Mesenchymal stem cell (in vitro differentiated cells and primary cell): ENCODE measurements at regions not wholly inside any gene's neighbourhood (a gene's known extent, or its start where the extent isn't known, plus 50 kb on each side); places are given as distances from the start of the nearest gene placed in this dataset.

Experiments used
- DNase-seq: peaks from one replicate; pipeline ENCODE4 v3.0.0-alpha.2; 2013
- H2AFZ ChIP-seq: one replicate; pipeline ENCODE4 v1.6.1; 2013; ENCODE audit warnings: low read depth, mild to moderate bottlenecking, control low read depth, inconsistent platforms, low read length, moderate library complexity
- H2AK5ac ChIP-seq: 2 replicates; pipeline ENCODE4 v1.6.1; 2013; ENCODE audit warnings: low read length, moderate library complexity, mild to moderate bottlenecking, inconsistent platforms; ENCODE audit not compliant: severe bottlenecking
- H2BK120ac ChIP-seq: one replicate; pipeline ENCODE4 v1.6.1; 2013; ENCODE audit warnings: low read depth, mild to moderate bottlenecking, inconsistent platforms, low read length, moderate library complexity
- H2BK12ac ChIP-seq, 2 experiments: one replicate each; pipeline ENCODE4 v1.6.1; 2013; ENCODE audit warnings: inconsistent platforms in 2 of 2, low read length in 2 of 2, mild to moderate bottlenecking in 2 of 2, moderate library complexity in 2 of 2, control low read depth in 1 of 2
- H2BK15ac ChIP-seq: one replicate; pipeline ENCODE4 v1.6.1; 2013; ENCODE audit warnings: mild to moderate bottlenecking, low read depth, inconsistent platforms; ENCODE audit not compliant: poor library complexity, severe bottlenecking
- H2BK5ac ChIP-seq: 2 replicates; pipeline ENCODE4 v1.6.1; 2013; ENCODE audit warnings: low read depth, mild to moderate bottlenecking, low read length, control low read depth, inconsistent platforms; ENCODE audit not compliant: poor library complexity, severe bottlenecking
- H3K14ac ChIP-seq, 2 experiments: one replicate each; pipeline ENCODE4 v1.6.1; 2013; ENCODE audit warnings: inconsistent platforms in 2 of 2, low read length in 2 of 2, control low read depth in 1 of 2, mild to moderate bottlenecking in 1 of 2, moderate library complexity in 1 of 2
- H3K18ac ChIP-seq, 2 experiments: one replicate each; pipeline ENCODE4 v1.6.1; 2013; ENCODE audit warnings: inconsistent platforms in 2 of 2, low read length in 2 of 2, control low read depth in 1 of 2, low read depth in 1 of 2, mild to moderate bottlenecking in 1 of 2
- H3K23ac ChIP-seq, 2 experiments: one replicate each; pipeline ENCODE4 v1.6.1; 2013; ENCODE audit warnings: inconsistent platforms in 2 of 2, low read length in 2 of 2, mild to moderate bottlenecking in 2 of 2, moderate library complexity in 2 of 2, control low read depth in 1 of 2
- H3K27ac ChIP-seq: 2 replicates; pipeline ENCODE4 v1.5.1; 2013; ENCODE audit warnings: mild to moderate bottlenecking, moderate library complexity, low read length, control low read depth, inconsistent platforms; ENCODE audit not compliant: poor library complexity, severe bottlenecking
- H3K27me3 ChIP-seq, 2 experiments: 2 replicates each; pipeline versions ENCODE4 v1.6.1 to v1.7.0; 2013; ENCODE audit warnings: low read length in 2 of 2, mild to moderate bottlenecking in 2 of 2, moderate library complexity in 2 of 2, control low read depth in 1 of 2, inconsistent platforms in 1 of 2; ENCODE audit not compliant: control insufficient read depth in 1 of 2, insufficient read depth in 1 of 2
- H3K36me3 ChIP-seq, 2 experiments: 2 replicates each; pipeline versions ENCODE4 v1.6.1 to v1.7.0; 2013; ENCODE audit warnings: low read length in 2 of 2, control low read depth in 1 of 2, inconsistent platforms in 1 of 2, low read depth in 1 of 2, mild to moderate bottlenecking in 1 of 2; ENCODE audit not compliant: insufficient read depth in 2 of 2, control insufficient read depth in 1 of 2
- H3K4ac ChIP-seq, 2 experiments: one replicate each; pipeline ENCODE4 v1.6.1; 2013; ENCODE audit warnings: inconsistent platforms in 2 of 2, low read length in 2 of 2, mild to moderate bottlenecking in 2 of 2, moderate library complexity in 2 of 2, control low read depth in 1 of 2, low read depth in 1 of 2
- H3K4me1 ChIP-seq: 2 replicates; pipeline ENCODE4 v1.6.1; 2013; ENCODE audit warnings: low read depth, low read length, control low read depth; ENCODE audit not compliant: control insufficient read depth, insufficient read depth
- H3K4me2 ChIP-seq: 2 replicates; pipeline ENCODE4 v1.6.1; 2013; ENCODE audit warnings: low read length, mild to moderate bottlenecking, inconsistent platforms; ENCODE audit not compliant: poor library complexity, severe bottlenecking
- H3K4me3 ChIP-seq, 2 experiments: 2 replicates each; pipeline versions ENCODE4 v1.5.1 to v1.7.0; 2013; ENCODE audit warnings: low read length in 2 of 2, mild to moderate bottlenecking in 2 of 2, control low read depth in 1 of 2, low read depth in 1 of 2; ENCODE audit not compliant: insufficient read depth in 1 of 2
- H3K79me1 ChIP-seq: replicated peaks from 2 replicates; pipeline ENCODE4 v1.6.1; 2013; ENCODE audit warnings: mild to moderate bottlenecking, control low read depth, low read length, inconsistent platforms; ENCODE audit not compliant: poor library complexity, severe bottlenecking
- H3K9ac ChIP-seq: 2 replicates; pipeline ENCODE4 v1.7.0; 2013; ENCODE audit warnings: mild to moderate bottlenecking, low read length, moderate library complexity
- H3K9me3 ChIP-seq: 2 replicates; pipeline ENCODE4 v1.7.0; 2013; ENCODE audit warnings: mild to moderate bottlenecking, low read length; ENCODE audit not compliant: control insufficient read depth
- H4K8ac ChIP-seq: one replicate; pipeline ENCODE4 v1.6.1; 2013; ENCODE audit warnings: inconsistent platforms, mild to moderate bottlenecking, low read length, moderate library complexity
- H4K91ac ChIP-seq: one replicate; pipeline ENCODE4 v1.6.1; 2013; ENCODE audit warnings: mild to moderate bottlenecking, low read length, inconsistent platforms
- WGBS: methylation state at CpG from one replicate; pipeline ENCODE4 v1.1.7; 2013; ENCODE audit warnings: mixed read lengths; 5-methylcytosine and 5-hydroxymethylcytosine counted together

DNA sequence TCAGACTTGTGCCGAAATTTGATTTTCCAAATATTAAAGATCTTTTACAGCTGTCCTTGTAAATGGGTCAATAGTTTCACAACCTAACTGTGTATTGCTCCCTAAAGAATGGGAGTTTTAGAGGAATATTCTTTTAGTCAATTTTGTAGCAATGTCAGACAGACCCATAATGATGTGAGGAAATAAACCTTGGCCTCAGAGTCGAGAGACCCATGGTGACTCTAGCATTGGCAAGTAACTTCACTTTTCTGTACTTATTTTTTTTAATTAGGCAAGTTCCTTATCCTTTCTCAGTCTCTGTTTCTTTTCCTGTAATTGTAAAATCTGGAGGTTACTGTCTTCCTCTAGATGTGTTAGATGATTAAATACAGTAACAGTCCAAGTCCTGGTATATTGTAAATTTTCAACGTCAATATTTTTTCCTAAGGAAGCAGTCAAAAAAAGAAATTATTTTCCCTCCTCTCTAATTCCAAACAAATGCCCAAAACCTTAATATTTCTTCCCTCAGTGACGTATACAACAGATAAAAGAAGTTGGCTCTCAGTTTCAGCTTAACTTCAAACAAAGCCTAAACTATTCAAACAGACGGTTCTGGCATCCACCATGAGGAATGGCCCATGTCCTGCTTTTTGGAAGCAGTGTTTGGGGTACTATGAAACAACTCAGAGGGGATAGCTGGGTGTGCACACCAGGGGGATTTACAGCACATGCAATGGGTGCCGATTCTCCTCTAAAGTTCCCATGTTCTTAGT lies 466.7 kb downstream of the TNS1 start:
- Histone ChIP-seq H3K18ac (no peak overlapping the region), H2AK5ac (no peak overlapping the region), H2BK120ac (no peak overlapping the region), H3K4me1 (peaks cover 3% of the 10 kb centered on the region), H3K27ac (no peak overlapping the region), H3K14ac (no peak overlapping the region), H3K4ac (no peak overlapping the region), H3K27me3 (peaks cover 5 to 10% of the 10 kb centered on the region in 2 experiments), H3K9me3 (no peaks in the 10 kb centered on the region), H2BK12ac (no peak overlapping the region), H2BK15ac (no peak overlapping the region), H4K91ac (no peak overlapping the region), H3K4me2 (no peak overlapping the region), H3K23ac (no peak overlapping the region), H2BK5ac (no peak overlapping the region), H3K9ac (no peak overlapping the region), H3K4me3 (no peak overlapping the region), H3K36me3 (no peaks in the 10 kb centered on the region), H4K8ac (no peak overlapping the region), H3K79me1 (no peaks in the 10 kb centered on the region), H2AFZ (no peak overlapping the region)
- DNase-seq = no peak
- 89% methylated on average over 4 of the region's 6 CpGs for WGBS

DNA sequence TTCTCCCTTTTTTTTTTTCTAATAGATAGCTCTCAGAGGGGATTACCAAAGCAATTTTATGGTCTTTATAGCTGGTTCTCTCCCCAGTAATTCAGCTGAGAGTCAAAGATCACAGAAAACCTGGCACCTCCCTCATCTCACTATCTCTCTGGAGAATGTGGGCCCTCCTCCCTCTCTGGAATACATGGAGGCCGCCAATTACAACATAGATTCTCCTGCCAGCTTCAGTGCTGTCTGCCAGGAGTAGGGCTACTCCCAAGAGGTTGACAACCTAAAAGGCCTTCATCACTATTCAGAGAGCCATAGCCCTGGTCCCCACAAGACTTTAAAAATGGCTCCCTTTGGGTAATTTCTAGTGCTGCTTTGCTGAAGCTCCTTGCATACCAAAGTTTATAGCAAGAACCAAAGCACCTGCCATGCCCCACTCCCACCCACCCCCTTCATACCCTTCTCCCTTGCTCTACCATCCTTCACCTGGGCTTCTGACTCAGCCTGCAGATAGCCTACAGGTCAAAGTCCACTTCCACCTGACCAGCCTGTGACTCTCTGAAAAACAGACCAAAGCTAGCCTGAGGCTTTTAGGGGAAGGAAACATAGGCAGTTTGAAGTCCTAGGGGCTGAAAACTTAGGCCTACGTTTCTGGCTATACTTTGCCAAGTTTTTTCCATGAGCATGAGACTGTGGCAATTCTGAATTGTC lies 472.3 kb downstream of the TNS1 start:
- Histone ChIP-seq H2BK120ac (no peak overlapping the region), H3K4me2 (no peak overlapping the region), H3K14ac (no peak overlapping the region), H3K27ac (no peak overlapping the region), H2AK5ac (no peak overlapping the region), H4K91ac (no peak overlapping the region), H3K4me3 (no peak overlapping the region), H3K36me3 (no peaks in the 10 kb centered on the region), H2BK15ac (no peak overlapping the region), H3K4me1 (no peaks in the 10 kb centered on the region), H2BK12ac (no peak overlapping the region), H2AFZ (no peak overlapping the region), H2BK5ac (no peak overlapping the region), H3K79me1 (no peaks in the 10 kb centered on the region), H4K8ac (no peak overlapping the region), H3K4ac (no peak overlapping the region), H3K18ac (no peak overlapping the region), H3K27me3 (peaks cover 0 to 25% of the 10 kb centered on the region in 2 experiments), H3K23ac (no peak overlapping the region), H3K9ac (no peak overlapping the region), H3K9me3 (no peaks in the 10 kb centered on the region)
- WGBS = 84% methylated on average over 2 of the region's 2 CpGs
- DNase-seq = no peak

DNA sequence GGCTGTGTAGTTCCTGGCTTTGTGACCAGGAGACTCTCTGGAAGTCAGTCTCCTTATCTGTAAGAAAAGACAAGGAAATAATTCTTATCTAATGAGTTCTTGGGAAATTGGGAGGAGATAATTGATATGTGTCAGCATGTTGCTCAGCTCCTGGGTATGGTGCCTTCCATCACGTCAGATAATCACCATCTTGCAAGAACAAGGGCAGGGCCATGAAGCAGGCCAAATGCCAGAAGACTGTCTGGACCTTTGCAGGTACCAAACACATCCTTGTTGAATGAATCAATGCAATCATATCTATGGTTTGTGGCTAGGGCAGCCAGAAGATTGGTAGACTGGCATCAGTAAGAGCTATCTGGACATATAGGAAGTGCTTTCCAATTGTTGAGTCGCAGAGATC lies 473.5 kb downstream of the TNS1 start:
- no peaks in the 10 kb centered on the region for H3K36me3 ChIP-seq
- H2BK12ac ChIP-seq = no peak overlapping the region
- no peak overlapping the region for H3K14ac ChIP-seq
- H3K4me2 ChIP-seq = no peak overlapping the region
- H3K18ac ChIP-seq = no peak overlapping the region
- peaks cover 0 to 33% of the 10 kb centered on the region in 2 experiments for H3K27me3 ChIP-seq
- H3K79me1 ChIP-seq = no peaks in the 10 kb centered on the region
- WGBS = 98% methylated on average over 2 of the region's 2 CpGs
- H3K27ac ChIP-seq = no peak overlapping the region
- no peak overlapping the region for H2BK15ac ChIP-seq
- H3K4me3 ChIP-seq = no peak overlapping the region
- H4K8ac ChIP-seq = no peak overlapping the region
- H3K4me1 ChIP-seq = no peaks in the 10 kb centered on the region
- H2AFZ ChIP-seq = no peak overlapping the region
- no peak overlapping the region for H3K9ac ChIP-seq
- H2AK5ac ChIP-seq = no peak overlapping the region
- no peak overlapping the region for H3K4ac ChIP-seq
- H3K9me3 ChIP-seq = no peaks in the 10 kb centered on the region
- no peak for DNase-seq
- H3K23ac ChIP-seq = no peak overlapping the region
- no peak overlapping the region for H2BK120ac ChIP-seq
- H2BK5ac ChIP-seq = no peak overlapping the region
- no peak overlapping the region for H4K91ac ChIP-seq

DNA sequence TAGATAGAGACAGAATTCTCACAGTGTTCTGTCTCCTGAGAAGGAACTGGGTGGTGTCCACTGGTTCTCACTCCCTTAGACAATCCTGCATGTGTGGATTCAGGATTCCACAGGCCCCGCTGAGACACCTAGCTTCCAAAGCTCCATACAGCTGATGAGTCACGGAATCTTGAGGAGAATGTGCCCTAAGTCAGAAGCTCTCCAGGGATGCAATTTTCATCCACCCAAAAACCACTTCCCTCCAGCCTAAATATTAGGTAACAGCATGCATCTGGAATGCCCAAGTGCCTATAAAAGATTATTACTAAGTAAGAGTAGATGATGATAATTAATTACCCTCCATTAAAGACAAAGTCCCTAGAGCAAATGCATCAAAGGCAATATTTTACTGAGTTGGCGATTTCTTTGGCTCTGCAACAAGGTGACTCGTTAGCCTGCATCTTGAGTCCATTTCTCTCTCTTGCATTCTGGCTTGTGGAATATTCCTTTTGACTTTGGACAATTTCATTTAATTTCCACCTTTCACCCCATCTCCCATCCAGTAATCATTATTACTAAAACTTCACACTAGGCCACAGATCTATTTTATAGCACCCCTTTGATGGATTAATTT lies 475.1 kb downstream of the TNS1 start:
- H3K4me3 ChIP-seq = no peak overlapping the region
- no peak overlapping the region for H3K27ac ChIP-seq
- WGBS = 81% methylated on average over 4 of the region's 4 CpGs
- H2BK5ac ChIP-seq = no peak overlapping the region
- no peak overlapping the region for H3K4ac ChIP-seq
- H2BK12ac ChIP-seq = no peak overlapping the region
- no peak overlapping the region for H3K14ac ChIP-seq
- no peak overlapping the region for H4K91ac ChIP-seq
- no peak overlapping the region for H3K4me2 ChIP-seq
- H3K9me3 ChIP-seq = no peaks in the 10 kb centered on the region
- no peak for DNase-seq
- H2AFZ ChIP-seq = no peak overlapping the region
- peaks cover 0 to 25% of the 10 kb centered on the region in 2 experiments for H3K27me3 ChIP-seq
- no peaks in the 10 kb centered on the region for H3K79me1 ChIP-seq
- H4K8ac ChIP-seq = no peak overlapping the region
- H3K18ac ChIP-seq = no peak overlapping the region
- H3K4me1 ChIP-seq = no peaks in the 10 kb centered on the region
- no peak overlapping the region for H2AK5ac ChIP-seq
- H3K23ac ChIP-seq = no peak overlapping the region
- no peak overlapping the region for H3K9ac ChIP-seq
- H3K36me3 ChIP-seq = no peaks in the 10 kb centered on the region
- H2BK15ac ChIP-seq = no peak overlapping the region
- no peak overlapping the region for H2BK120ac ChIP-seq
